ENCODE measurements at regions not wholly inside any gene's neighbourhood (a gene's known extent, or its start where the extent isn't known, plus 50 kb on each side); places are given as distances from the start of the nearest gene placed in this dataset.

GRCh38 chr15:54843006-54843405 lies 353.7 kb downstream of the RSL24D1 start (continued):
- TF ChIP-seq PATZ1 (CRISPR knock-in tag; IDR thresholded peaks at IDR 0.05; ENCODE audit: borderline replicate concordance): no peak
- TF ChIP-seq TCF4 (CRISPR knock-in tag; IDR thresholded peaks at IDR 0.05; ENCODE audit: borderline replicate concordance): no peak
- no peak for TF ChIP-seq BACH2 (CRISPR knock-in tag; IDR thresholded peaks at IDR 0.05; ENCODE audit: borderline replicate concordance)

GRCh38 chr15:54841701-54842305 lies 354.9 kb downstream of the RSL24D1 start:
- TF ChIP-seq OSR1 (CRISPR knock-in tag; IDR thresholded peaks at IDR 0.05) (no peak), POU6F1 (CRISPR knock-in tag; IDR thresholded peaks at IDR 0.05; ENCODE audit: borderline replicate concordance, low read depth) (no peak), ZNF8 (CRISPR knock-in tag; IDR thresholded peaks at IDR 0.05) (no peak), ZFP3 (CRISPR knock-in tag; IDR thresholded peaks at IDR 0.05) (no peak), CSRNP3 (CRISPR knock-in tag; IDR thresholded peaks at IDR 0.05) (no peak), TCF4 (CRISPR knock-in tag; IDR thresholded peaks at IDR 0.05; ENCODE audit: borderline replicate concordance) (no peak), RARB (CRISPR knock-in tag; IDR thresholded peaks at IDR 0.05) (no peak), TSHZ2 (CRISPR knock-in tag; IDR thresholded peaks at IDR 0.05) (no peak), CSDC2 (CRISPR knock-in tag; IDR thresholded peaks at IDR 0.05) (no peak), ZC3H10 (CRISPR knock-in tag; IDR thresholded peaks at IDR 0.05) (no peak), BACH2 (CRISPR knock-in tag; IDR thresholded peaks at IDR 0.05; ENCODE audit: borderline replicate concordance) (no peak), ZNF565 (CRISPR knock-in tag; conservative IDR thresholded peaks at IDR 0.05; ENCODE audit: low read depth) (no peak), PPARA (CRISPR knock-in tag; IDR thresholded peaks at IDR 0.05; ENCODE audit: borderline replicate concordance) (no peak), PATZ1 (CRISPR knock-in tag; IDR thresholded peaks at IDR 0.05; ENCODE audit: borderline replicate concordance) (no peak), ZNF70 (CRISPR knock-in tag; IDR thresholded peaks at IDR 0.05) (no peak), ARNTL (CRISPR knock-in tag; IDR thresholded peaks at IDR 0.05; ENCODE audit: borderline replicate concordance, low read depth) (no peak), GLIS3 (CRISPR knock-in tag; IDR thresholded peaks at IDR 0.05) (no peak)
- ATAC-seq: no peak

GRCh38 chr15:54840621-54841398 lies 355.9 kb downstream of the RSL24D1 start:
- TF ChIP-seq GLIS3 (CRISPR knock-in tag; IDR thresholded peaks at IDR 0.05) (no peak), ZNF565 (CRISPR knock-in tag; conservative IDR thresholded peaks at IDR 0.05; ENCODE audit: low read depth) (no peak), ZNF8 (CRISPR knock-in tag; IDR thresholded peaks at IDR 0.05) (no peak), OSR1 (CRISPR knock-in tag; IDR thresholded peaks at IDR 0.05) (no peak), RARB (CRISPR knock-in tag; IDR thresholded peaks at IDR 0.05) (no peak)
- no peak for ATAC-seq

Data from SK-N-SH treated with all-trans-retinoic acid at 6 μM for 48 hours (cell line).